Adipocyte (in vitro differentiated cells): ENCODE measurements at regions not wholly inside any gene's neighbourhood (a gene's known extent, or its start where the extent isn't known, plus 50 kb on each side); places are given as distances from the start of the nearest gene placed in this dataset.

Source experiments
- DNase-seq: peaks from one replicate; pipeline ENCODE4 v3.0.0-alpha.2; 2015; ENCODE audit warnings: low read depth
- H3K27me3 ChIP-seq: replicated peaks from 2 replicates; pipeline ENCODE4 v1.7.0; 2013; ENCODE audit warnings: mild to moderate bottlenecking, low read length, moderate library complexity; ENCODE audit not compliant: control insufficient read depth, insufficient read depth
- H3K36me3 ChIP-seq: 2 replicates; pipeline ENCODE4 v1.7.0; 2013; ENCODE audit warnings: low read length, mild to moderate bottlenecking, moderate library complexity; ENCODE audit not compliant: control insufficient read depth, insufficient read depth, severe bottlenecking
- H3K4me1 ChIP-seq: 2 replicates; pipeline ENCODE4 v1.7.0; 2013; ENCODE audit warnings: mild to moderate bottlenecking, low read length, moderate library complexity; ENCODE audit not compliant: control insufficient read depth, insufficient read depth
- H3K4me3 ChIP-seq: 2 replicates; pipeline ENCODE4 v1.7.0; 2013; ENCODE audit warnings: mild to moderate bottlenecking, low read length, moderate library complexity
- H3K9ac ChIP-seq: 2 replicates; pipeline ENCODE4 v1.7.0; 2013; ENCODE audit warnings: mild to moderate bottlenecking, low read length, moderate library complexity
- H3K9me3 ChIP-seq: 2 replicates; pipeline ENCODE4 v1.7.0; 2013; ENCODE audit warnings: mild to moderate bottlenecking, low read length, moderate library complexity; ENCODE audit not compliant: control insufficient read depth

- no peak for DNase-seq
- Histone ChIP-seq H3K36me3 (no peaks in the 10 kb centered on the region), H3K4me1 (no peaks in the 10 kb centered on the region), H3K4me3 (no peak overlapping the region), H3K9me3 (no peaks in the 10 kb centered on the region), H3K9ac (no peak overlapping the region), H3K27me3 (no peaks in the 10 kb centered on the region)
These were observed 250.0 kb upstream of the CLEC14A start for GRCh38 chr14:38505973-38506249.

GRCh38 chr14:38505221-38505972 lies 249.5 kb upstream of the CLEC14A start:
- Histone ChIP-seq H3K27me3 (no peaks in the 10 kb centered on the region), H3K4me3 (no peak overlapping the region), H3K9me3 (no peaks in the 10 kb centered on the region), H3K36me3 (no peaks in the 10 kb centered on the region), H3K9ac (no peak overlapping the region), H3K4me1 (no peaks in the 10 kb centered on the region)
- peak; percentile 53 for DNase-seq

DNA sequence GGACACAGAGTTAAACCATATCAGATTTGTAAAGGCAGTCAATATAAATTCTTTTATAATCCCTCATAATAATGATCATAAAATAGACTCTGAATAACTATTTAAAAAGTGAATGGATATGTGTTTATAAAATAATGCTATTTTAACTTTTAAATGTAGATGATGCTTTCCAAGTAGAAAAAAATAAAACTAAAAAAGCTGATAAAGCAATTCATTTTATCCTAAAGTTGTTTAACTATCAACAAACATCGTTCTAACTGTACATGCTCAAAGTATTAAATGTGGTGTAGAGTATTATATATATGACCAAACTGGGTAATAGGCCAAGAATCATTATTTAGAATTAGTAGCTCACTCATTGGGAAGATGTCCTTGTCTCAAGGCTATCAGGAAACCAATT lies 248.3 kb upstream of the CLEC14A start:
- Histone ChIP-seq H3K4me1 (no peaks in the 10 kb centered on the region), H3K36me3 (no peaks in the 10 kb centered on the region), H3K27me3 (no peaks in the 10 kb centered on the region), H3K9me3 (no peaks in the 10 kb centered on the region), H3K4me3 (no peak overlapping the region), H3K9ac (no peak overlapping the region)
- no peak for DNase-seq

DNA sequence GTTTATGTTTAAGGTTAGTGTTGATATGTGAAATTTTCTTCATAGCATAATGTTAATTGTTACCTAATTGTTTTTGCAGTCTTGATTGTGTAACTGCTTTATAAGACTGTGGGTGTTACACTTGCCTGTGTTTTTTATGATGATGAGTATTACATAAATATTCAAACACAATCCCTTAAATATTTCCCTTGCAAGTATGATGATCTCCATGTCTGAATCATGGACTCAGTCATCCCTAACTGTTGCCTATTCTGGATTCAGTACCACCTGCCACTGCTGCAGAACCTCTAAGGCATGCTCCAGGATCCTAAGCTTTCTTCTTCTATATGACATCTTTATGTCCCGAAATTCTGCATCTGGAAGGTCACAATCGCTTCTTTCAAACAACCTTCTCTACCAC lies 246.3 kb upstream of the CLEC14A start:
- no peaks in the 10 kb centered on the region for H3K27me3 ChIP-seq
- no peaks in the 10 kb centered on the region for H3K9me3 ChIP-seq
- H3K36me3 ChIP-seq, result no peaks in the 10 kb centered on the region
- no peak overlapping the region for H3K4me3 ChIP-seq
- no peak for DNase-seq
- no peaks in the 10 kb centered on the region for H3K4me1 ChIP-seq
- H3K9ac ChIP-seq, result no peak overlapping the region

GRCh38 chr14:38500125-38500524 lies 244.2 kb upstream of the CLEC14A start:
- no peaks in the 10 kb centered on the region for H3K36me3 ChIP-seq

DNA sequence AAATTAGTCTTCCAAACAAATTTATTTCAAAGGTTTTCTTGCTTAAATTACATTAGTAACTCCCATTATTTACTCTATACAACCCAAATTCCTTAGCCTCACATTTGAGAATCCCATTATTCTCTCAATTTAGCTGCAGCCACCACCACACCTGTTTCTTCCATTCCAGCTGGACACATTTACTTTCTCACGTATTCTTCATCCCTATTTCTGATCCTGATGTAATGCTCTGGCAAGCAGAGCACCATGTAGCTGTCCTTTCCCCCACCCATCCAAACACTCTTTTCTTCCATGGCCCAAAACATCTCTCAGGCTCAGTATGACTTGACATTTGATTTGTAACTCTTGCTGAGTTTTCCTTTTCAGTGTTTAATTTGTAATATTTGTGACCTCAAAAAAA lies 240.2 kb upstream of the CLEC14A start:
- Histone ChIP-seq H3K9ac (no peak overlapping the region), H3K36me3 (no peaks in the 10 kb centered on the region), H3K4me3 (no peak overlapping the region), H3K4me1 (no peaks in the 10 kb centered on the region), H3K9me3 (no peaks in the 10 kb centered on the region), H3K27me3 (no peaks in the 10 kb centered on the region)
- no peak for DNase-seq

More at GRCh38 chr14:38500125-38500524, 244.2 kb upstream of the CLEC14A start:
- no peaks in the 10 kb centered on the region for H3K27me3 ChIP-seq
- H3K9ac ChIP-seq, result no peak overlapping the region
- no peaks in the 10 kb centered on the region for H3K9me3 ChIP-seq
- no peaks in the 10 kb centered on the region for H3K4me1 ChIP-seq
- peak; percentile 78 for DNase-seq
- no peak overlapping the region for H3K4me3 ChIP-seq

DNA sequence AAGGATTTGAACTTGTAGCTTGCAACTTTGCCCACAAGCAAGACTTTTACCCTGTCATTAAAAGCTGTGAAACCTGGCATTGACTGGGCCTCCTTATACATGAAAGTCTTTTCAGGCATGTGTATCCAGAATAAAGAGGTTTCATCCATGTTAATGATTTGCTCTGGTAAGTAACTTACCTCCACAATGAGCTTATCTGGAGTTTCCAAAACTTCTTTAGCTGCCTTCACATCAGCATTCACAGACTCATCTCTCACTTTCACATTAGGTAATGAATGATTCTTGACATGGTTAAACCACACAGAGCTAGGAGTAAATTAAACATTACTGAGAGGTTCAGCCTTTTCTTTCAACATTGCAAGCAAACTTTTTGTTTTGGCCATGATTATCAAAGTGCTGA lies 234.4 kb upstream of the CLEC14A start:
- no peaks in the 10 kb centered on the region for H3K27me3 ChIP-seq
- H3K9ac ChIP-seq, result no peak overlapping the region
- no peak overlapping the region for H3K4me3 ChIP-seq
- DNase-seq, result no peak
- no peaks in the 10 kb centered on the region for H3K36me3 ChIP-seq
- no peaks in the 10 kb centered on the region for H3K4me1 ChIP-seq
- no peaks in the 10 kb centered on the region for H3K9me3 ChIP-seq

DNA sequence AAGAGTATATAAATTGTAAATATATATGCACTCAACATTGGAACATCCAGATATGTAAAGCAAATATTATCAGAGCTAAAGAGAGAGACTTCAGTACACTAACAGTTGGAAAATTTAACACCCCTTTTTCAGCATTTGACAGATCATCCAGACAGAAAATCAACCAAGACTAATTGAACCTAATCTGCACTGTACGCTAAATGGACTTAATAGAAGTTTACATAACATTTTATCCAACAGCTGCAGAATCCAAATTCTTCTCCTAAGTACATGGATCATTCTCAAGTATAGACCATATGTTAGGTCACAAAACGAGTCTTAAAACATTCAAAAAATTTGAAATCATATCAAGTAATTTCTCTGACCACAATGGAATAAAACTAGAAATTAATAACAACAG lies 229.1 kb upstream of the CLEC14A start:
- peaks cover 2% of the 10 kb centered on the region for H3K9me3 ChIP-seq
- no peak overlapping the region for H3K9ac ChIP-seq
- no peak for DNase-seq
- H3K4me1 ChIP-seq, result no peaks in the 10 kb centered on the region
- H3K4me3 ChIP-seq, result no peak overlapping the region
- H3K27me3 ChIP-seq, result no peaks in the 10 kb centered on the region
- H3K36me3 ChIP-seq, result no peaks in the 10 kb centered on the region

GRCh38 chr14:38481952-38482678 lies 226.2 kb upstream of the CLEC14A start:
- peak; percentile 46 for DNase-seq
- Histone ChIP-seq H3K9me3 (peaks cover 8% of the 10 kb centered on the region), H3K4me3 (no peak overlapping the region), H3K9ac (no peak overlapping the region), H3K36me3 (no peaks in the 10 kb centered on the region), H3K4me1 (no peaks in the 10 kb centered on the region), H3K27me3 (no peaks in the 10 kb centered on the region)

DNA sequence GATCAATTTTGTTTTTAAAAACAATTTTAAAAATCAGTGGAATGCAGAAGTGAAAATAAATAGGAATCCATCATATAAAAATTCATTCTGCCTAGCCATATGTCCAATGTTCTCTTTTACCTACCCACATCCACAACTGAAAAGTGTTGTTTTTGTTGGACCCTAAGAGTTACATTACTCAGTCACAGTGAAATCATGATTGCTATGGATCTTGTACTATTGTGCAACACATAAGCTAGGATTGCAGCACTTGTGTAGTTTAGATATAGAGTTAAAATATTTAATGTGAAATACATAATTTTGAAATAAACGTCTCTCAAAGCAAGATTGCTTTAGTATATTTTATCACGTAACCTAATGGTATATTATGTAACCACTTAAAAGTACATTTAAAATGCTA lies 213.3 kb upstream of the CLEC14A start:
- H3K4me3 ChIP-seq, result no peak overlapping the region
- no peaks in the 10 kb centered on the region for H3K9me3 ChIP-seq
- peak; percentile 86 for DNase-seq
- H3K27me3 ChIP-seq, result no peaks in the 10 kb centered on the region
- H3K9ac ChIP-seq, result no peak overlapping the region
- no peaks in the 10 kb centered on the region for H3K36me3 ChIP-seq
- H3K4me1 ChIP-seq, result peaks cover 3% of the 10 kb centered on the region

DNA sequence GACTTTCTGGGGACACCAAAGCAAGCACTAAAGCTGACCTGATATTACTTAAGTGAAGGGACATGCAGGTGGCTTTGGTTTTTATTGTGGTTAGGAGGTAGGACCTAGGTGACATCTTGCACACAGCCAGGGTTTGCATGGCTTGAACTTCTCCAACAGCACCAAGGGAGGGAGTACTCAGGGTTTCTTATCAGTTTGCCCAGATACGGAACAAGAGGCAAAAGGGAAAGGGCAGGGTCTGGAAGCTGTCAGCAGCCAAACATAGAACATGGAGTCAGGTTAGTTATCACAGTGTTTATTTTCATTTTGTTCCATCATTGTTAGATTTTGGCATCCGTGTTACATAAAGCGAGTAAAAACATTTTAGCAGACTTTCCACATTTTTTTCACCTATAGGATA lies 186.3 kb upstream of the CLEC14A start:
- H3K9me3 ChIP-seq, result peaks cover 26% of the 10 kb centered on the region
- no peaks in the 10 kb centered on the region for H3K4me1 ChIP-seq
- no peak for DNase-seq
- no peaks in the 10 kb centered on the region for H3K27me3 ChIP-seq
- H3K36me3 ChIP-seq, result no peaks in the 10 kb centered on the region
- no peak overlapping the region for H3K4me3 ChIP-seq
- no peak overlapping the region for H3K9ac ChIP-seq

DNA sequence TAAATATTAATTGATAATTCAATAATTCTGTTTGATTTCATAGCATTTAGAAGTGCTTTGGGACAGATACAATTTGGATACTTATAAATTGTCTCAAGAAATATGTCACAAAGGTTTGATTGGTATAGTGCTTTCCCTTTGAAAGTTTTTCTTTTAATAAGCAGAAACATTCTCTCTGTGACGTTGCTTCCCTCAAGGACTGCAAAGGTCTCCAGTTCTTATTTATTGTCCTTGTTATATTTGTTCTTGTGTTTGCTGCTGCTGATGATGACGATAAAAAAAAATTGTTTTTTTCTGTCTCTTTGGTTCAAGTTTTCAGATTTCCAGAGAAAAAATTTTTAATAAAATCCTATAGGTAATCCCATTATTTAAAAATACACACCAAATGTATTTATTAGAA lies 176.3 kb upstream of the CLEC14A start:
- Histone ChIP-seq H3K36me3 (no peaks in the 10 kb centered on the region), H3K9ac (no peak overlapping the region), H3K27me3 (no peaks in the 10 kb centered on the region), H3K4me1 (no peaks in the 10 kb centered on the region), H3K9me3 (no peaks in the 10 kb centered on the region), H3K4me3 (no peak overlapping the region)
- DNase-seq, result no peak
